Activated CD8-positive, alpha-beta T cell treated with anti-CD3 and anti-CD28 coated beads, Interleukin-2, amount 10 ng/mL, durations not matched to agents 7 days and 5 days (primary cell): ENCODE measurements at regions not wholly inside any gene's neighbourhood (a gene's known extent, or its start where the extent isn't known, plus 50 kb on each side); places are given as distances from the start of the nearest gene placed in this dataset.

Experiments used
- ATAC-seq: fragments of 150-1000 bp; cut with Tn5 transposase; one replicate; pipeline ENCODE4 v1.10.0; 2021; ENCODE audit warnings: moderate library complexity
- CTCF ChIA-PET: fragments of 350-600 bp; sonication (Branson Sonifier 250); formaldehyde crosslinking; loops from one replicate; lab custom pipeline; 2021; ENCODE audit warnings: antibody characterized with exemption; lab: Charles Lee
- POLR2A ChIA-PET: fragments of 350-600 bp; sonication (Branson Sonifier 250); formaldehyde crosslinking; loops from one replicate; lab custom pipeline; 2021; ENCODE audit warnings: antibody characterized with exemption; lab: Charles Lee
- DNase-seq: peaks from one replicate; pipeline ENCODE4 v3.0.0-alpha.2; 2020
- H3K27ac Mint-ChIP-seq: one replicate; pipeline ENCODE4 v1.8.0; 2021; ENCODE audit warnings: mild to moderate bottlenecking, mixed read lengths
- H3K27me3 Mint-ChIP-seq: one replicate; pipeline ENCODE4 v1.8.0; 2021; ENCODE audit warnings: low read depth, mixed read lengths
- H3K36me3 Mint-ChIP-seq: one replicate; pipeline ENCODE4 v1.8.0; 2021; ENCODE audit warnings: low read depth, mixed read lengths
- H3K4me1 Mint-ChIP-seq: one replicate; pipeline ENCODE4 v1.8.0; 2021; ENCODE audit warnings: low read depth, mixed read lengths
- H3K4me3 Mint-ChIP-seq: one replicate; pipeline ENCODE4 v1.8.0; 2021; ENCODE audit warnings: mild to moderate bottlenecking, mixed read lengths
- H3K9me3 Mint-ChIP-seq: one replicate; pipeline ENCODE4 v1.8.0; 2022; ENCODE audit warnings: mixed read lengths; ENCODE audit not compliant: insufficient read depth

DNA sequence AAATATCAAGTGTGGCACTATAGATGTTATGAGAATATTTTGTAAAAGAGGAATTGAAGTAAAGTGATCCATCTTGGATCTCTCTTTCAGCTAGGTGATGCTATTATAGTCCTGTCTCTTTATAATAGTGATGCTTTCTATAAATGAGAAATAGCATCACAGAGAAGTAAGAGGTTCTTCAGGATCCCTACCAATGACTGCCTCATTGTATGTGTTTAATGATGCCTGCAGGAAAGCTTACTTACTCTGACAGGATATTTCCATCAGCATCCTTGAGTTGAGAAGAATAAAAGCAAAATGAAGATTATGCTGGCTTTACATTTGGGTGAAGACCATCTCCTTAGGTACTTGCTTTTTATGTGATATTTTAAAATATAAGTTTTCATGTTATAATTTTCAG lies 846.0 kb upstream of the LRFN5 start:
- Mint-ChIP-seq H3K27ac (no peak overlapping the region), H3K4me3 (no peak overlapping the region), H3K36me3 (no peaks in the 10 kb centered on the region), H3K27me3 (no peaks in the 10 kb centered on the region), H3K4me1 (no peaks in the 10 kb centered on the region), H3K9me3 (peaks cover 11% of the 10 kb centered on the region)
- DNase-seq (no peak), ATAC-seq (no peak)
- ChIA-PET POLR2A (no interaction called here), CTCF (no interaction called here)

DNA sequence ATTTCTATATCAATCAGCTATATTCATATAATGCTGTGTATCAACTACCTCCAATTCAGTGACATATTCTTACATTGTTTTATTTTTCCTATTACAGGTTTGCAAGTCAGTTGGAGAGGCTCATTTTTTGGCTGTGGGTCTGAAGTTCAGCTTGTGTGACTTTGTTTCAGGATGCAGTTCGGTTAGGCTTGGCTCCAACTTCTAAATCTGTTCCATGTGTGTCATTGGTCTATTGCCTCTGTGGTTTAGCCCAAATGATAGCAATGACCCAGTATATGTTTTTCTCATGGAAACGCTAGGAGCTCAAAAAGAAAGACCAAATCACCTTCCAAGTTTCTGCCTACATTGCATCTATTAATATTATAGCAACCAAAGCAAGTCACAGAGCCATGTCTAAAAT lies 848.6 kb upstream of the LRFN5 start:
- CTCF ChIA-PET = no interaction called here
- Mint-ChIP-seq H3K4me3 (no peak overlapping the region), H3K27ac (no peak overlapping the region)

DNA sequence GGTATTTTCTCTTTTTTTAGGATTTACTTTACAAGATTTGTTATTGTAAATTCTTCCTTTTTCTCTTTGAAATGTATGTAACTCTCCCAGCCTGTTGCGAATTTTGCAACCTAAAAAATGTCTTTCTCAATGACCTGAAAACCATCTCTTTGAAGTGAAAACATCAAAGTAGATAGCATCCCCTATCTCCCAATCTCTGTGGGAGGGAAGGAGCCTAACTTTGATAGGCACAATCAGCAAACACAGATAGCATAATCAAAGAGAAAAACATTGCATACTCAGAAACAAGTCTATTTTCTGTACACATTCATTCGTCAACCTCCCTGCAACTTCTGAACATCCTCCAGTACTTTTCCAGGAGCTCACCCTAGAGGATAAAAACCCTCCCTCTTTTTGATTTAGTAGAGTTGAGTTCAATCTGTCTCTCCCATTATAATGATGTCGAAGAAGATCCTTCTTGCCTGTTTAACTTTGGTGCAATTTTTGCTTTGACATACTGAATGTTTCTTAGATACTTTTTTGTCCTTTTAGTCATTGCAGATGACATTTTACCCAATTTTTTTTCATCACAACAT lies 849.2 kb upstream of the LRFN5 start:
- no peaks in the 10 kb centered on the region for H3K4me1 Mint-ChIP-seq
- ChIA-PET CTCF (no interaction called here), POLR2A (no interaction called here)
- peaks cover 17% of the 10 kb centered on the region for H3K9me3 Mint-ChIP-seq
- no peaks in the 10 kb centered on the region for H3K27me3 Mint-ChIP-seq
- DNase-seq = no peak
- H3K36me3 Mint-ChIP-seq = no peaks in the 10 kb centered on the region
- no peak overlapping the region for H3K4me3 Mint-ChIP-seq
- H3K27ac Mint-ChIP-seq = no peak overlapping the region
- ATAC-seq = no peak

More for the DNA sequence above, 848.6 kb upstream of the LRFN5 start:
- ATAC-seq = no peak
- Mint-ChIP-seq H3K4me1 (no peaks in the 10 kb centered on the region), H3K27me3 (no peaks in the 10 kb centered on the region), H3K9me3 (peaks cover 11% of the 10 kb centered on the region), H3K36me3 (no peaks in the 10 kb centered on the region)
- no peak for DNase-seq
- POLR2A ChIA-PET = no interaction called here

- peaks cover 17% of the 10 kb centered on the region for H3K9me3 Mint-ChIP-seq
- no peaks in the 10 kb centered on the region for H3K4me1 Mint-ChIP-seq
- DNase-seq (no peak), ATAC-seq (no peak)
- ChIA-PET CTCF (no interaction called here), POLR2A (no interaction called here)
- no peaks in the 10 kb centered on the region for H3K36me3 Mint-ChIP-seq
- H3K27ac Mint-ChIP-seq = no peak overlapping the region
- no peak overlapping the region for H3K4me3 Mint-ChIP-seq
- H3K27me3 Mint-ChIP-seq = no peaks in the 10 kb centered on the region
Measured at GRCh38 chr14:40733206-40733605, 873.5 kb upstream of the LRFN5 start.

DNA sequence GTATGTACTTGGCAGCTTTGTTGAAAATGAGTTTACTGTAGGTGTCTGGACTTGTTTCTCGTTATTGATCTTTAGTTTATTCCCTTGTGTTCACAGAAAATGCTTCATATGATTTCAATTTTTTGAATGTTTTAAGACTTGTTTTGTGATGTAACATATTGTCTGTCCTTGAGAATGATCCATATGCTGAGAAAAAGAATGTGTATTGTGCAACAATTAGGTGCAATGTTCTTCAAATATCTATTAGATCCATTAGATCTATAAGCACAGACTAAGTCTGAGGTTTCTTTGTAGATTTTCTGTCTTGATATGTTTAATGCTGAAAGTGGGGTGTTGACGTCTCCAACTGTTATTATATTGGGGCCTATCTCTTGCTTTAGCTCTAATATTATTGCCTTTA lies 879.6 kb upstream of the LRFN5 start:
- no peak overlapping the region for H3K4me3 Mint-ChIP-seq
- no peak overlapping the region for H3K27ac Mint-ChIP-seq
- no peaks in the 10 kb centered on the region for H3K36me3 Mint-ChIP-seq
- H3K9me3 Mint-ChIP-seq = peaks cover 30% of the 10 kb centered on the region
- DNase-seq (no peak), ATAC-seq (no peak)
- no peaks in the 10 kb centered on the region for H3K27me3 Mint-ChIP-seq
- POLR2A ChIA-PET = no interaction called here
- CTCF ChIA-PET = no interaction called here
- no peaks in the 10 kb centered on the region for H3K4me1 Mint-ChIP-seq

DNA sequence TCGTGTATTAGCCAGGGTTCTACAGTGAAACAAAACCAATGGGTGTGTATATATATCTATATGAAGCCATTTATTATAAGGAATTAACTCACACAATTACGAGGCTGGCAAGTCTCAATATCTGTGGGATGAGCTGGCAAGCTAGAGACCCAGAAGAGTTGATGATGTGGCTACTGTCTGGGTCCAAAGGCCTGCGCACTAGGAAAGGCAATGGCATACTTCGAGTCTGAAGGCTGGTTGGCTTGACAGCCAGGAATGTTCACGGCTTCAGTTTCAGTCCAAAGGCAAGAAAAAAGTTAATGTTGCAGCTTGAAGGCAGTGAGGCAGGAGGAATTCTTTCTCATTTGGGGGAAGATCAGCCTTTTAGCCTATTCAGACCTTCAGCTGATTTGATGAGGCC lies 893.3 kb upstream of the LRFN5 start:
- ChIA-PET CTCF (no interaction called here), POLR2A (no interaction called here)
- H3K4me3 Mint-ChIP-seq = no peak overlapping the region
- H3K36me3 Mint-ChIP-seq = no peaks in the 10 kb centered on the region
- H3K4me1 Mint-ChIP-seq = no peaks in the 10 kb centered on the region
- H3K27me3 Mint-ChIP-seq = no peaks in the 10 kb centered on the region
- ATAC-seq (no peak), DNase-seq (no peak)
- no peak overlapping the region for H3K27ac Mint-ChIP-seq
- H3K9me3 Mint-ChIP-seq = peaks cover 3% of the 10 kb centered on the region

GRCh38 chr14:40697231-40697630 lies 909.4 kb upstream of the LRFN5 start:
- peaks cover 4% of the 10 kb centered on the region for H3K9me3 Mint-ChIP-seq
- H3K4me1 Mint-ChIP-seq = no peaks in the 10 kb centered on the region
- no peaks in the 10 kb centered on the region for H3K36me3 Mint-ChIP-seq
- ChIA-PET CTCF (no interaction called here), POLR2A (no interaction called here)
- DNase-seq (no peak), ATAC-seq (no peak)
- H3K27ac Mint-ChIP-seq = no peak overlapping the region
- no peak overlapping the region for H3K4me3 Mint-ChIP-seq
- no peaks in the 10 kb centered on the region for H3K27me3 Mint-ChIP-seq

DNA sequence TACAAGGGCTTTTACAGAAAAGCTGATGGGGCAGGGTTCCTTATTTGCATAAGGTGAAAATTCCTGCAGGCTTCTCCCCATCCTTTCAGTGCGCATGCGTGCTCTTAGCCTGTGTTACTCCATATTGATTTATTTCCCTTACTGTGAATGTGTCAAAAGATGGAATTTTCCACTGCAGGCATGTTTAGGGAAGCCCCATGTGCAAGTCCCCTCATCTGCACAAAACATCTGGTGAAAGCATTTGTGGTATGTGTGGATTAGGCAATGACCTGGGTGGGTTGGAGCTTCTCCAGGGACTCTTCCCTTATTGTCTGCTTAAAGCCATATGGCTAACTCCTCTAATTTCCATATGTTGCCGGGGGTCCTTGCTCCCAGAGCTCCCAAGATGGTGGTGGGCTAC lies 912.7 kb upstream of the LRFN5 start:
- Mint-ChIP-seq H3K4me3 (no peak overlapping the region), H3K4me1 (no peaks in the 10 kb centered on the region), H3K27ac (no peak overlapping the region), H3K36me3 (no peaks in the 10 kb centered on the region), H3K9me3 (peaks cover 4% of the 10 kb centered on the region), H3K27me3 (no peaks in the 10 kb centered on the region)
- no peak for ATAC-seq
- ChIA-PET CTCF (no interaction called here), POLR2A (no interaction called here)
- no peak for DNase-seq

DNA sequence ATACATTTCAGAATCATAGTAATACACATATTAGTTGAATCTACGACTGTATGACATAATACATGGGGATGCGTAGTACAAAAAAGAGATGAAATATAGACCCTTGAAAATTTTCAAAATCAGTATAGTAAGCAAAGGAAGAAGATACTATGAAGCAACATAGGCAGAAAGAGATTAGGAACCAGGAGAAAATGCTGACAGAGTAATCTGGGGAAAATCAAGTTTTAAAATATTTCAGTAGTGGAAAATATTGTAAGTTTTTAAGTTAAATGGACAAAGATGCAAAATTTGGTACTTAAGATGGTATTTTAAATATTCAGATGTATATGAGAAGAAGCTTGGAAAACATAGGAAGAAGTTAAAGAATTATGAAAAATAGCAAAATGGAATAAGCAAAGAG lies 915.6 kb upstream of the LRFN5 start:
- Mint-ChIP-seq H3K4me1 (no peaks in the 10 kb centered on the region), H3K27ac (no peak overlapping the region), H3K9me3 (peaks cover 4% of the 10 kb centered on the region), H3K27me3 (no peaks in the 10 kb centered on the region), H3K4me3 (no peak overlapping the region), H3K36me3 (no peaks in the 10 kb centered on the region)
- ATAC-seq (no peak), DNase-seq (no peak)
- ChIA-PET CTCF (no interaction called here), POLR2A (no interaction called here)

DNA sequence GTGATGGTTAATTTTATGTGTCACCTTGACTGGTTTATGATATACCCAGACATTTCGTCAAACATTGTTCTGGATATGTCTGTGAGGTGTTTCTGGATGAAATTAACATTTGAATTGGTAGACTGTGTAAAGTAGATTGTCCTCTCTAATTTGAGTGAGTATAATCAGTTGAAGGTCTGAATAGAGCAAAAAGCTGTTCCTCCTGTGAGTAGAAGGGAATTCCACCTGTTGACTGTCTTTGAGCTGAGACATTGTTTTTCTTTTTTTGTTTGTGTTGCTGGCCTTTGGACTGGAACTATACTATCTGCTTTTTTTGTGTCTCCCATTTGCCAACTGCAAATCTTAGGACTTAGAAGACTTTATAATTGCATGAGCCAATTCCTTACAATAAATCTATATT lies 920.9 kb upstream of the LRFN5 start:
- Mint-ChIP-seq H3K4me3 (no peak overlapping the region), H3K4me1 (no peaks in the 10 kb centered on the region), H3K27ac (no peak overlapping the region), H3K9me3 (peaks cover 6% of the 10 kb centered on the region), H3K36me3 (no peaks in the 10 kb centered on the region), H3K27me3 (no peaks in the 10 kb centered on the region)
- DNase-seq (no peak), ATAC-seq (no peak)
- POLR2A ChIA-PET = no interaction called here
- CTCF ChIA-PET = no interaction called here

DNA sequence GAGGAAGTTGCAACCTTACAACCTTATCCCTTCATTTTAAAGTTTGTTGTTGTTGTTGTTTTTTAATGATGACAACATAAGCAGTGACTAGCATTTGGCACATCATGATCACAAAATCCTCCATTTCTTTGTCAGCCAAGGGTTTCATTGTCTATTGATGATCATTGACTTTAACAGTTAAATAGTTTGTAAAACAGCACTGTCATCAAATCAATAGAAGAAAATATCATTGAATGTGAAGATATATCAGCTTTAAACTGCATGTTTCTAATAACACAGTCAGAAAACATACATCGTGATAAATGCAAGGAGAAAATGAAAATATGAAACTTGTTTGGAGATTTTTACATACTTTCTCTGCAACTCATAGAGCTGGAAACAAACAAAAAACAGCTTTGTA lies 922.3 kb upstream of the LRFN5 start:
- peaks cover 10% of the 10 kb centered on the region for H3K9me3 Mint-ChIP-seq
- no peak overlapping the region for H3K4me3 Mint-ChIP-seq
- H3K36me3 Mint-ChIP-seq = no peaks in the 10 kb centered on the region
- H3K4me1 Mint-ChIP-seq = no peaks in the 10 kb centered on the region
- ATAC-seq (no peak), DNase-seq (no peak)
- no peaks in the 10 kb centered on the region for H3K27me3 Mint-ChIP-seq
- POLR2A ChIA-PET = no interaction called here
- CTCF ChIA-PET = no interaction called here
- H3K27ac Mint-ChIP-seq = no peak overlapping the region

DNA sequence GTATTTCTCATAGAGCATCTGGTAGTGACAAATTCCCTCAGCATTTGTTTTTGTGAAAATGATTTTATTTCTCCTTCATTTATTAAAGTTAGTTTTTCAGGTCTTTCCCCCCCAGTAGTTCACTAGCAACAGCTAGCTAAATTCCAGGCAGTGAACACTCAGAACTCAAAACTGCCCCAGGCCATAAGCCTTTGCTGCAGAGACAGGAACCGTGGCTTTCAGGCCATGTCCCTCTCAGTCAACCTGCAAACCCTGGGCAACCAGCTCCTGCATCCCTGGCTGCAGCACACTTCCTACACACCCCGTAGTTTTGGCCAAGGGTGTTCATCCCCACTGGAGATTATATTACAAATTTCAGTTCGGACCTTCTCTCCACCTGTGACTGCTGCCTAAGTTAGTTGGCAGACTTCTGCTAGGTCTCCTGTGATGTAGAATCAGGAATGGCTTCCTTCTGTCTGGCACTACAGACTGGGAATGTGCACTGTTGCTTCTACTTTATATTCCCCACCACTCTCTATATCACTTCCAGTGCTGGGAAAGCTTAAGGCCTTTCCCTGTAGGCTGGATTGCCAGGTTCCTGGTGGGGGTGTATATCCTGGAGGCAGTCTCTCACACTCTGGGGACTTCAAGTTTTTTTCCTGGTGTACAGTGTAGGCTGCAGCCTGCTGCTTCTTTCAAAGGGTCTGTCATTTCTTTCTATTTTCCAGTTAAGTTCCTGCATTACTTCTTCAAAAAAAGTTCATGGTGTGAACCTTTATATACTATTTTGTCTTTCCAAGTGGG lies 924.4 kb upstream of the LRFN5 start:
- peaks cover 14% of the 10 kb centered on the region for H3K9me3 Mint-ChIP-seq
- H3K4me1 Mint-ChIP-seq = no peaks in the 10 kb centered on the region
- DNase-seq = no peak
- no peaks in the 10 kb centered on the region for H3K27me3 Mint-ChIP-seq
- H3K27ac Mint-ChIP-seq = no peak overlapping the region
- H3K4me3 Mint-ChIP-seq = no peak overlapping the region
- no peak for ATAC-seq
- ChIA-PET CTCF (no interaction called here), POLR2A (no interaction called here)
- H3K36me3 Mint-ChIP-seq = no peaks in the 10 kb centered on the region

- Mint-ChIP-seq H3K9me3 (peaks cover 14% of the 10 kb centered on the region), H3K27me3 (no peaks in the 10 kb centered on the region), H3K27ac (no peak overlapping the region), H3K4me1 (no peaks in the 10 kb centered on the region), H3K36me3 (no peaks in the 10 kb centered on the region), H3K4me3 (no peak overlapping the region)
- ATAC-seq (no peak), DNase-seq (no peak)
- POLR2A ChIA-PET = no interaction called here
- CTCF ChIA-PET = no interaction called here
Measured at GRCh38 chr14:40679256-40679655, 927.4 kb upstream of the LRFN5 start.
